SU-DHL-6 (cell line): ENCODE measurements at regions not wholly inside any gene's neighbourhood (a gene's known extent, or its start where the extent isn't known, plus 50 kb on each side); places are given as distances from the start of the nearest gene placed in this dataset.

ENCODE experiments used
- H2AFZ ChIP-seq: fragments of 200-600 bp; sonication (generic); 2 replicates; pipeline ENCODE4 v1.6.1; 2014; ENCODE audit warnings: low read depth, mild to moderate bottlenecking, moderate library complexity, mixed read lengths, antibody characterized with exemption, low read length; ENCODE audit not compliant: severe bottlenecking
- H3F3A ChIP-seq: fragments of 200-600 bp; shearing (Covaris generic); 2 replicates; pipeline ENCODE4 v1.6.0; 2016; ENCODE audit warnings: antibody characterized with exemption, mild to moderate bottlenecking; ENCODE audit not compliant: insufficient read depth
- H3K27ac ChIP-seq: fragments of 200-600 bp; sonication (generic); 2 replicates; pipeline ENCODE4 v1.5.1; 2016; ENCODE audit warnings: low read depth, mild to moderate bottlenecking, low read length, moderate library complexity, mixed read lengths
- H3K27me3 ChIP-seq: fragments of 200-600 bp; sonication (generic), shearing (Covaris generic); 2 replicates; pipeline ENCODE4 v1.6.0; 2014; ENCODE audit warnings: mild to moderate bottlenecking, low read length
- H3K36me3 ChIP-seq: fragments of 200-600 bp; sonication (generic); 2 replicates; pipeline ENCODE4 v1.6.1; 2014; ENCODE audit warnings: mild to moderate bottlenecking, low read length, mixed read lengths
- H3K4me2 ChIP-seq: fragments of 300-600, 200-600 bp; shearing (Covaris generic), sonication (generic); 2 replicates; pipeline ENCODE4 v1.6.0; 2014; ENCODE audit warnings: low read length, low read depth, mild to moderate bottlenecking; ENCODE audit not compliant: poor library complexity, severe bottlenecking
- H3K4me3 ChIP-seq: fragments of 200-600 bp; sonication (generic); 2 replicates; pipeline ENCODE4 v1.5.1; 2014; ENCODE audit warnings: antibody characterized with exemption, low read length, mild to moderate bottlenecking, mixed read lengths; ENCODE audit not compliant: insufficient read depth, poor library complexity, severe bottlenecking
- H3K79me2 ChIP-seq: fragments of 200-600 bp; sonication (generic); 2 replicates; pipeline ENCODE4 v1.6.1; 2014; ENCODE audit warnings: mild to moderate bottlenecking, low read length, moderate library complexity; ENCODE audit not compliant: insufficient read depth
- H3K9ac ChIP-seq: fragments of 200-600 bp; sonication (generic); 2 replicates; pipeline ENCODE4 v1.7.0; 2014; ENCODE audit warnings: mild to moderate bottlenecking, low read length
- H3K9me2 ChIP-seq: fragments of 200-600 bp; sonication (generic); replicated peaks from 2 replicates; pipeline ENCODE4 v1.6.1; 2014; ENCODE audit warnings: low read length; ENCODE audit not compliant: insufficient read depth
- H3K9me3 ChIP-seq: fragments of 200-600 bp; sonication (generic); 2 replicates; pipeline ENCODE4 v1.6.1; 2014; ENCODE audit warnings: low read length, mixed read lengths; ENCODE audit not compliant: insufficient read depth
- H4K20me1 ChIP-seq: fragments of 200-600 bp; sonication (generic); 2 replicates; pipeline ENCODE4 v1.6.1; 2014; ENCODE audit warnings: low read depth, mild to moderate bottlenecking, antibody characterized with exemption, low read length, moderate library complexity, mixed read lengths
- CTCF ChIP-seq: fragments of 200-600 bp; sonication (generic); IDR thresholded peaks from one replicate; pipeline ENCODE4 v1.5.1; 2017; ENCODE audit warnings: antibody characterized with exemption, mild to moderate bottlenecking, low read length, moderate library complexity; ENCODE audit not compliant: insufficient read depth, poor library complexity, severe bottlenecking
- EZH2phosphoT487 ChIP-seq: fragments of 200-600 bp; sonication (generic), shearing (Covaris generic); conservative IDR thresholded peaks from 2 replicates; pipeline ENCODE4 v1.6.1; 2018; ENCODE audit warnings: mild to moderate bottlenecking, antibody characterized with exemption, low read length, moderate library complexity, mixed read lengths

GRCh38 chr5:105565531-105565930 lies 2002.9 kb upstream of the NUDT12 start:
- no peak for TF ChIP-seq EZH2phosphoT487
- no peak for TF ChIP-seq CTCF

GRCh38 chr5:105563842-105564241 lies 2001.3 kb upstream of the NUDT12 start:
- H3K36me3 ChIP-seq, result no peaks in the 10 kb centered on the region
- H3K4me3 ChIP-seq, result no peak overlapping the region
- H2AFZ ChIP-seq, result no peak overlapping the region
- H3F3A ChIP-seq, result no peaks in the 10 kb centered on the region
- no peaks in the 10 kb centered on the region for H3K9me2 ChIP-seq
- H3K4me2 ChIP-seq, result no peak overlapping the region
- H4K20me1 ChIP-seq, result no peaks in the 10 kb centered on the region
- TF ChIP-seq EZH2phosphoT487 (no peak), CTCF (no peak)
- H3K79me2 ChIP-seq, result no peaks in the 10 kb centered on the region
- no peak overlapping the region for H3K9ac ChIP-seq
- no peak overlapping the region for H3K27ac ChIP-seq
- no peaks in the 10 kb centered on the region for H3K9me3 ChIP-seq
- H3K27me3 ChIP-seq, result no peaks in the 10 kb centered on the region

More at GRCh38 chr5:105565531-105565930, 2002.9 kb upstream of the NUDT12 start:
- H2AFZ ChIP-seq, result no peak overlapping the region
- no peaks in the 10 kb centered on the region for H3K27me3 ChIP-seq
- H3K79me2 ChIP-seq, result no peaks in the 10 kb centered on the region
- no peaks in the 10 kb centered on the region for H3F3A ChIP-seq
- H3K4me3 ChIP-seq, result no peak overlapping the region
- no peaks in the 10 kb centered on the region for H4K20me1 ChIP-seq
- H3K36me3 ChIP-seq, result no peaks in the 10 kb centered on the region
- no peak overlapping the region for H3K27ac ChIP-seq
- H3K9me2 ChIP-seq, result no peaks in the 10 kb centered on the region
- H3K9me3 ChIP-seq, result no peaks in the 10 kb centered on the region
- H3K4me2 ChIP-seq, result no peak overlapping the region
- no peak overlapping the region for H3K9ac ChIP-seq

- no peaks in the 10 kb centered on the region for H3K79me2 ChIP-seq
- TF ChIP-seq CTCF (no peak), EZH2phosphoT487 (no peak)
- H3K27me3 ChIP-seq, result no peaks in the 10 kb centered on the region
- H3K9me2 ChIP-seq, result no peaks in the 10 kb centered on the region
- no peak overlapping the region for H3K4me3 ChIP-seq
- H3K9me3 ChIP-seq, result no peaks in the 10 kb centered on the region
- H3F3A ChIP-seq, result no peaks in the 10 kb centered on the region
- H4K20me1 ChIP-seq, result no peaks in the 10 kb centered on the region
- no peak overlapping the region for H3K27ac ChIP-seq
- H3K4me2 ChIP-seq, result no peak overlapping the region
- no peak overlapping the region for H3K9ac ChIP-seq
- H3K36me3 ChIP-seq, result no peaks in the 10 kb centered on the region
- no peak overlapping the region for H2AFZ ChIP-seq
Measured at GRCh38 chr5:105554568-105555169, 1992.1 kb upstream of the NUDT12 start.
